Stromal cell of bone marrow (primary cell): ENCODE measurements at regions not wholly inside any gene's neighbourhood (a gene's known extent, or its start where the extent isn't known, plus 50 kb on each side); places are given as distances from the start of the nearest gene placed in this dataset.

ENCODE experiments used
- DNase-seq: peaks from one replicate; pipeline ENCODE4 v3.0.0-alpha.2; 2012; ENCODE audit warnings: low read depth

DNA sequence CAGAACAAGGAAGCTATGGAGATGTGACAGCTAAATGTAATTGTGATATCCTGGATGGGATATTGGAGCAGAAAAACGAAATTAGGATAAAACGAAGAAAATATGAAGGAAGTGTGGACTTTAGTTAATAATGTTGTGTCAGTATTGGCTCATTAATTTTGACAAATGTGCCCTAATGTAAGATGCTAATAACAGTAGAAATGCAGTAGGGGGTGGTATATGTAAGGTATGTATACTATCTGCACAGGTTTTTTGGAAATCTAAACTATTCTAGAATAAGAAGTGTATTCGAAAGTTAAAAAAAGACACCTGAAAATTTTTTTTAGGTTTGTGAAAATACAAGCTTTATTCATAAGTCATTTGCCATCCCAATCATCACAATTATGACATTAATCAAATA is 421.4 kb upstream of the B3GALT2 start:
- DNase-seq: no peak

DNA sequence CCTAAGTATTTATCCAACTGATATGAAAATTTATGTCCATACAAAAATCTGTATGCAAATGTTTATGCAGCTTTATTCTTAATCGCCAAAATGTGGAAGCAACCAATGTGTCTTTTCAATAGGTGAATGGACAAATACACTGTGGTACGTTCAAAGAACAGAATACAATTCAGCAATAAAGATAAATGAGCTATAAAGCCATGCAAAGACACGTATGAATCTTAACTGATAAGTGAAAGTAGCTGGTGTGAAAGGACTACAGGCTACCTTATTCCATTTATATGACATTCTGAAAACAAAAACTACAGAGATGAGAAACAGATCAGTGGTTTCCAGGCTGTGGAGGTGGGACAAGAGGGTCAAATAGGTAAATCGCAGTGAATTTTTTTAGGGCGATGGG is 419.6 kb upstream of the B3GALT2 start:
- no peak for DNase-seq

DNA sequence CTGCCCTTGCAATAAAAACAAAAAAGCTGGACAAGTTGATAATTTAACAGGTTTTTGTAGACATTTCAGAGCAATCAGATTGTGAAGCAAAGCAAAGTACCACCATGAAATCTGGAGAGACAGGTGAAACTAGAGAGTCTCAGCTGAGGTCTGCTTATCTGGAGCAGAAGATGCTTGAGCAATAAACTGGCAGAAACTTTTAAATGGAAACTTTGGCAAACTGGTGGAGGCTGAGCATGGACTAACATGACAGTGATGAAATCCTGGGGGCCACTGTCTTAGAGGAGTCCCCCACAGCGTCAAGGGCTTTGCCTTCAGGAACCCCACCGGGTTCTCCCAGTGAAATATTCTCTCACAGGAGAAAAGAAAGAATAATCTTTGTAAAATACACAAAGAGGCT is 416.3 kb upstream of the B3GALT2 start:
- DNase-seq: no peak

DNA sequence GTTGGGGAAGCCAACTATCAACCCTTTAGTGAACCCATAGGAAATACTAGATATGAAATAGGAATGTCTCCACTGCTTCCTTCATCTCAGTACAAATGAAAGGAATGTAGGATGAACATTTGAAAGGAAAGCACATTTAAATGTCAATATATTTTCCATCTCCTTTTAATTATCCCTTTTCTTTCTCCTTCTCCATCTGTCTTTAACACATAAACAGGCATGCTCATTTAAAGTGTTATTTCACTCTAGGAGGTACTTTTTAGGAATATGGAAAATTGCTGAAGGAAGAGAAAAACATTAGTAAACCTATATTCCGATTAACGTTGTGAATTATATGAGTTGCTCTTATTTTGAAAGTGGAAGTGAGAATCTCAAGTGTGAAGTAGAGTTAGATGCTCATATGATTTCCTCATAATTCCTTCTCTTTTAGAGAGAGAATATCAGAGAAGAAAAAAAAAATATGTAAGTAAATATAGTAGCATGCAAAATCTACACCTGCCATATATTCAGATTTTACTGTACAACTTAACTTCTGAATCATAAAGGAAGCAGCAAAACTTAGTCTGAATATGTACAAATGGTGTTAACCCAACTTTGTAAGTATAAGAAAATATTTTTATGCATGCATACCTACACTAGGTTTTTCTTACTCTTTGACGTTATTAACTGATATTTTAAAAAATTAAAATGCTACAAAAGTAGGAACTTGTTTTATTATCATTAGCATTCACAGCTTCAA is 406.9 kb upstream of the B3GALT2 start:
- DNase-seq: no peak

DNA sequence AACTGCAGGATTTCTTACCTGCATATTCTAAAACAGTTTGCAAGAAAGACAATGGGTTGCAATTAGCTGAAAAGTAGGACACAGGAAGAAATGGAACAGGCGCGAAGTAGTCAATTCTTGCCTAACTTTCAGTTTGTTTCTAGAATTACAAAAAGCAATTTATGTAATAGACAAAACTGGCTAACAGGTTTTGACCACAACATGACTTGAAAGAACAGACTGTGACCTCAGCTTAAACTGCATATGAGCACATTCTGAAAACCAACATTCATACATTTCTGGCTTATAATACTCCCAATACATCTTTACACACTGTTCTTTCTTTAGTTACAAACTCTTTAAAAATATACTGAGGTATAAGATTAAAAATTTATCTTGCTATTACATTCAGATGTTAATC is 405.9 kb upstream of the B3GALT2 start:
- no peak for DNase-seq

DNA sequence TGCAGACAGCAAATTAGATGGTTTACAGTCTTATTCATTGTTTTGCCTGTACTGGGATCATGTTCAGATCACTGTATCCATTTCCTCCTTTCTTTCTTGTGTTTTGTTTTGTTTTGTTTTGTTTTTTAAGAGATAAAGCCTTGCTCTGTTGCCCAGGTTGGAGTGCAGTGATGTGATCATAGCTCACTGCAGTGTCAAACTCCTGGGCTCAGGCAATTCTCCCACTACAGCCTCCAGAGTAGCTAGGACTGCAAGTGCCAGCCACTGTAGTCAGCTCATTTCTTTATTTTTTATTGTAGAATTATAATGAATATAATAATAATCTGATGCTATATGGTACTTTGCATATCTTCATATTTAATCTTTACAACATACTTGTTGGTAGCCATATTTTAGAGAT is 403.7 kb upstream of the B3GALT2 start:
- no peak for DNase-seq

DNA sequence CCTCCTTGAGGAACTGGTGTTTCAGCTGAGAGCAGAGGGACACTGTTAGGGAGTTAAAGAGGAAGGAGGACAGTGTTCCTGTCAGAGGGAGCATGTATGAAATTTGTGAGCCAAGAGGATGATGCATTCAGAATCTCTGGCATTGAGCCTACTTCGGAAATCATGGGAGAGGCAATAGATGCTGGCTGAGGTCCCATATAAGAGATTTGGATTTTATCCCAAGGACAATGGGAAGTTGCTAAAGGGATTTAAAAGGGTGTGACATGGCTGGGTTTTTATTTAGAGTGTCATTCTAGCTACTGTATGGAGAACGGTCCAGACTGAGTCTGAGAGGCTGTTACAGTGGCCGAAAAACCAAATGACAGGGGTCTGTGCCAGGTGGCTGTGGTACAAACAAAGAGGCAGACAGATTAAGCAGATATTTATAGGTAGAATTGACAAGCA is 403.2 kb upstream of the B3GALT2 start:
- peak; percentile 9 for DNase-seq

DNA sequence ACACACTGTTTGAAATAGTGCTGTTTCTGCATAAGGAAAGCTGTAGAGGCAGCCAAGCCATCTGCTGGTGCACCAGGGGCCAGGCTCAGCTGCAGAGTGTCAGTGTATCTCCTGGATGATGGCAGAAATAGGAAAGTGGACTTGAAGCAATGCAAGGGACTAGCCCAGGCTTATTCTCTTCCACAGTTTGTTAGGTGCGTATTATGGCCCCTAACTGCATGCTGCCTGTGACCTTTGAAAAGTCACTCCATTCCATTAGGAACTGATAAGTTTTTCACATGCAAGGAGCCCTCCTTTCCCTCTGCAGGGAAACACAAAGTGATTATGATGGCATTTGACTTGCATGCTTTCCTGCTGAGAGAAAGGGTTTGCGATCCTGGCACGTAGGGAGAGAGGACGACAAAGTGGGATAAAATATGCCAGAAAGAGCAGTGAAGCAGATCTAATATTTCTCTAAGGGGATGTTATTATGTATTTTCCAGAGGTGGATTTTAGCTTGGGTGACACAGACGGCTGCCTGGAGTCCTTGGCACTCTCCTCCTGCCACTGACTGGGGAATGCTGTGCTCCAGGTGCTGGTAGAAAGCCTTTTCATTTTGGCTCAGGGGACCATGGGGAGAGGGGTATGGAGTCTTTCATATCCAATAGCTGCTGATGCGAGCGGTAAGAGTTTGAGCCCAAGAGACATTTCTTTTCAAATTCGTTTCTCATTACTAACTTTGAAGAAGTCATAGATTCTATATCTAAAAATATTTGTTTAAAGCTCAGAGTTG is 402.1 kb upstream of the B3GALT2 start:
- DNase-seq: no peak

DNA sequence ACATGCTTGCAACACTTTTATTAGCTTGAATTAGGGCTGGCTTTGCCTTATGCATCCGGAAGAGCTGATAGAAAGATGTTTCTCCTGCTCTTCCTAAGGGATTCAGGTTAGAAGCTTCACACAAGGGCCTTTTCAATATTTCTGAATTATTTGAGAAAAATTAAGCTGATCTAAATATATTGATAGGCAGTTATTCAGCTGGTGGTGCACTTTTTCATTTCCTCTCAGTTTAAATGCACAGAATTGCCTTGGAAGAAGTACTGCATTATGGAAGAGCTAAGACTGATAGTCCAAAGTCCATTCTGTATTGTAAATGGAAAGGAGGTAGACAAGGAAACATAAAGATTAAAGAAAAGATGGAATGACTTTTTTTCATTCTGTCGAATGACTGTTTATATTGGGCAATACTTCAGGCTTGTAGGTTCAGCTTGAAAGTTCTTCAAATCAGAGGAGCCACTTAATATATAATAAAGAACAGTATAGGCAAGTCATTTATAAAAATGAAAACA is 398.4 kb upstream of the B3GALT2 start:
- no peak for DNase-seq

DNA sequence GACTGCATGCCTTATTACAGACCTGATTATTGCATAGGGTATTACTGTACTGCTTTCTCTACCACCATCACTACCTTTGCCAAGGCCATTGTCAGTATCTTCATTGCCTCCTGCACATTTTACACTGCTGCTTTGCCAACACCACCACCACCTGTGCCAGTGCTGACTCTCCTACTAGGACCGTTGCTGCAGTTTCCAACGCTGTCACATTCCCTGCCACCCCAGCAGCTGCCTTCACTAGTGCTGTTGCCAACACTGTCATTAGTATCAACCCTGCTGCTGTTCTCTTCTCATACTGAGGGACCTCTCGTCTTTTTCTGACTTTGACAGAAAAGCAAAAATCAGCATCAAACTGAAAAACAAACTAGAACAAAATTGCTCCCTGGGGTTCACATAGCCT is 394.9 kb upstream of the B3GALT2 start:
- DNase-seq: no peak

DNA sequence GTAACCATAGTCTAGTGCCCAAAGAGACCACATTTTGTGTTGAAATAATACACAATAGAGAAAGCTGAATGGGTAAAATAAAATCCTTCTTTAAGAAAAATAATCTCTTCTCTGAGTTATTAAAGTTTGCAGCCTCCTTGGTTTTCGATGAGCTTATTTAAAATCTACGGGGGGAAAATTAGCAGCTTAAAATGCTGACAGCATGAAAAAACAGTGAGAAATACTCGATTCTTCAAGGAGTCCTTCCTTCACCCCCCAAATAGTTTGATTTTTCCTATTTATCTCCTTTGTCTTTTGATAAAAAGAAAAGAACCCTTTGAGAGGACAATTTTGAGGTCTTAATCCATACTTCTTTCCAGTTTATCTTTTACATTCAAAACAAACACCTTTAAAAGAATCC is 394.0 kb upstream of the B3GALT2 start:
- no peak for DNase-seq

DNA sequence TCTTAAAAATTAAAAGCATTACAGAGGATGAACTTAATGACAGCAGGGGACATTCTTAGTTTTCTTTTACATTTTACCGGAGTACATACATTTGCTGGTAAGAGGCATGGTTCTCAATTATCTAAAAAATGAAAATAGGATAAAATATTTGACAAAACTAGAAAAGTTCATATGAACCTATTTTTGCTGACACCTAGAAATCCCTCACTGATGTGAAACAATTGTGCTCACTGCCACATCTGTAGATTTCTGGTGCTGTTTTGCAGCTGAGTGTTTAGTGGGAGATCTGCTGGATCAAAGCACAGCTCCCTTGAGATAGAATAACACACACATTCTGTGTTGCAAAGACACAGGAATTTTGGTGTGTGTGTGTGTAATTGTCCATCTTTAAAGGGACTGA is 392.9 kb upstream of the B3GALT2 start:
- no peak for DNase-seq

DNA sequence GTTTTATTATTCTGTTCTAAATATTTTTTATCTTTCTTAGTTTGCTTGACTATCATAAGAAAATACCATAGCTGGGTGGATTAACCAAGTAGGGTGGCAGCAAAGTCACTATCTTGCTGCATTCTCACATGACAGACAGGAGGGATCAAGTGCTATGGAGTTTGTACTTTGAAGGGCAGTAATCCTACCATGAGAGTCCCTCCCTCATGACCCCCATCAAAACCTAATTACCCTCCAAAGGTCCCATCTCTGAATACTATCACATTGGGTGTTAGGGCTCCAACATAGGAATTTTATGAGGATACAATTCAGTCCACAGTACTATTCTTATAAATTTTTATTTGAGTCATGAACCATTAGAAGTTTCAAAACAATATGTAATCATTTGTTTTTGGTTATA is 388.5 kb upstream of the B3GALT2 start:
- no peak for DNase-seq

DNA sequence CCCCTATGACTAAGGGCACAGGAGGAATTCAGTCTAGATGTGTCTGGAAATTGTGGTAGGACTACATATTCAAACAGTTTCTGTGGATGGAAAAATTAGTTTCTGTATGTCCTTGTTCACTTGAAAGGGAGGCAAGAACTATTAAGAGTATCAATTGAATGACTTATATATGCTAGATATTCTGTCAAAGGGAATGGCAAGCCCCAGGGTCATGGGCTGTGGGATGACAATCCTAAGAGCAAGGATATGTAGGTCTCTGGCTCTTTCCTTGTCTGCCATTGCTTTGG is 383.5 kb upstream of the B3GALT2 start:
- no peak for DNase-seq

DNA sequence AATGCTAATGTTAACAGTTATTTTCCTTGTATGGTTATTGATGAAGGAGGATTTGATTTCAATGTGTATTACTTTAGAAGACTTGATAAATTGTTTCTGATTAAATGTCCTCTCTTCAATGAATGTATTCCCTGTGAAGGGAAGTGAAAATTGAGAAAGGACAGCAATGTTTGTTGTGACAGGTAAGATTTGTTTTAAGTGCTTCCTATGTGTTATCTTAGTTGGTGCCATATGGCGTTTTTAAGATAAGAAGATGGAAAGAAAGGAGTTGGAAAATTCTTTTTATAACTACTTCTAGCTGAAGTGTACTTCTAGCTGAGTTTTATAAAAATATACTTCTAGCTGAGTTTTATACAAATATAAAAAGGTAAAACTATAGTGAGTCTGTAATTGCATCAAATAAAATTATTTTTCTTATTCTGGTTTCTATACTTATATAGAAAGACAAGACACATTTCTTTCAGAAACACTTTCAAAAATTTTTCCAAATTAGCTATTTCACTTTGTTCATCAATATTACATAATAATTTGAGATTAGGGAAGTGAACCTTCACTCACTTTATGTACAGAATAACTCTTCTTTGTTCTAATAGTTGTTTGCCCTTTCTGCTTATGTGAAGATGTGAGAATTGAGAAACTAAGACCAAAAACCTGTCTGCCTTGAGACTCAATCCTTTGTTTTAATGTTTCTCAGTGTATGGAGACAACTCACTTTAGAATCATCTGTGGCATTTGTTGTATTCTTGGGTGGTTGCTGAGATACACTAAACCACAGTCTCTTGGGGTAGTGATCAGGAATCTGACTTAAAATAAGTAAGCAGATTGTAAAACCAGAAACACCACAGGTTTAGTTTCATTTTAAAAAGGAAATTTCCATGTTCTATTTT is 382.9 kb upstream of the B3GALT2 start:
- DNase-seq: peak; percentile 77

DNA sequence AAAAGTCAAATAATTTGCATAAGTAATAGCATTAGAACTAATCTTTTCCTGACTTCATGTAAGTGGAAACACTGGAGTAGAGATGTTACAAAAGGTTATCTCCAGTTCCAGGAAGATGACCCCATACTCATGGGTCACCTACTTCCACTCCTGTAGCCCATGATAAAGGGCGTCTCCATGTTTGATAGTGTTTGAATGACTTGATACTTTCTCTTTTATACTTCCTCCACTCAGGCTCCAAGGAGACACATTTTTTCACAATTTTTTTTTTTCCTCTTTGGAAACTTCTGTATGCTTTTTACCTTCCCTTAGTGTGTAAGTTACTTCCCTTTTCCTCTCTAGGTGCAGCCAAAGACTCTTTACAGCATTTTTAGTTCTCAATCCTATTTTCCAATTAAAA is 382.1 kb upstream of the B3GALT2 start:
- no peak for DNase-seq

DNA sequence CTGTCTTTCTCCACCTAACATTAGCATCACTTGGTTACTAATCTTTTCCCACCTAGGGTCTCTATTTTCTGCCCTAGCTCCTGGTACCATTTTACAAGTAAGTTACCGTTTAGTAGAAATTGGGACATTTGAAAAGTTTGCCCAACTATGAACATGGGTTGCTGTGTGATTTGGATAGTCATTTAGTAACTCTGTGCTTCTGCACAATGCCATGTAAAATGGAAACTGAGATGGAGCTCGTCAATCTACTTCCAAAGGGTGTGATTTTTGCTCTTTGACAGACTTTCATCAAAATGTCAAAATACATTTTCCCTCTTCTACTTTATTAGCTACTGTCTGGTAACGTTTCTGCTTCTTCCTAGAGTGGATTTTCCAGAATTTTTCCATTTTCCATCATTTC is 381.5 kb upstream of the B3GALT2 start:
- no peak for DNase-seq

DNA sequence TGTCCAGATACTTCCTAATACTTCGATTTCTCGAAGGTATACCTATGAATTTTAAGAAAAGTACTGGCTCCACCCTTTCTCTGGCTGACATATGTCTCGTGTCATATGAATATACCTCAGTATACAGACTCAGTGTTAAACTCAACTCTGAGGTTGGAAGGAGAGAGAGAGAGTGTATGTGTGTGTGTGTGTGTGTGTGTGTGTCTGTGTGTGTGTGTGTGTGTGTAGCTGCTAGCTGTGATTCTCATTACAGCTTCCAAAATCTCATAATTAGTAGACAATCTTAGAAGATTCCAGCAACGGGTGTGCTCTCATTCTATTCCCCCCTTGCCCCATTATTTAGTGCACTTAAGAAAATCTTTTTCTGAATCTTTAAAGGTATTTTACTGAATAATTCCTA is 380.3 kb upstream of the B3GALT2 start:
- no peak for DNase-seq

DNA sequence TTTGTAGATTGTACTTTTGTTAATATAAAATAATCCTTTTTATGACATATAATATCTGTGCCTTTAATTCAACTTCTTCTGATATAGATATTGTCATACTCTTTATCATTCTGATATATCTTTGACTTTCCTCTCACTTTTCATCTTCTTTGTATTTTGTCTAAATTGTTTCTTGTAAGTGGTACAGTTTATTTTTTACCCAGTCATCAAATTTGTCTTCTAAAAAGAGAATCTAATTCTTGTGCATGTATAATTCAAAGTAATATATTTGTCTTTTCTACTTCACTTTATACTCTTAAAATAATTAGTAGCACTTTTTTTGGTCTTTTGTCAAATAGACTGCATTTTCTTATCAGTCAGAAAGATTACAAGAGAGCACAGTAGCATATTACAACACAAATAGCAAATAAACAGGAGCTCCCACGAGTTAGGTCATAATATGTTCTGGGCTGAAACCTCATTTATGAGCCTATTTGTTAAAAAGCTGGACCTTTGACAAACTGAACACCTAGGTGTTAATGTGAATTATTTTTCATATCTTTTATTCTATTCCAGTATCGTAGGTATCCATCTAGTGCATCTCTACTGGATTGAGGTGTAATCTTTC is 379.7 kb upstream of the B3GALT2 start:
- DNase-seq: no peak

DNA sequence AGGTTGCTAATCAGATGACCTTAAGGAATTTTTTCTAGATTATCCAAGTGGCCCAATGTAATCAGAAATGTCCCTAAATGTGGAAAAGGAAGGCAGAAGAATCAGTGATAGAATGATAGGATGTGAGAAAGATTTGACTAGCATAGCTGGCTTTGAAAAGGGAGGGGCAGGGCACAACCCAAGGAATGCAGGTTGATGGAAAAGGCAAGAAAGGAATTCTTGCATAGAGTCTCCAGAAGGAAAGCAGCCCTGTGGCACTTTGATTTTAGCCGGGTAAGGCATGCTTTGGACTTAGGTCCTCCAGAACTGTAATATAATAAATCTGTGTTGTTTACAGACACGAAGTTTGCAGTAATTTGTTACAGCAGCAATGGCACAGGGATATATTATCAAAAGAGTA is 375.7 kb upstream of the B3GALT2 start:
- DNase-seq: no peak

DNA sequence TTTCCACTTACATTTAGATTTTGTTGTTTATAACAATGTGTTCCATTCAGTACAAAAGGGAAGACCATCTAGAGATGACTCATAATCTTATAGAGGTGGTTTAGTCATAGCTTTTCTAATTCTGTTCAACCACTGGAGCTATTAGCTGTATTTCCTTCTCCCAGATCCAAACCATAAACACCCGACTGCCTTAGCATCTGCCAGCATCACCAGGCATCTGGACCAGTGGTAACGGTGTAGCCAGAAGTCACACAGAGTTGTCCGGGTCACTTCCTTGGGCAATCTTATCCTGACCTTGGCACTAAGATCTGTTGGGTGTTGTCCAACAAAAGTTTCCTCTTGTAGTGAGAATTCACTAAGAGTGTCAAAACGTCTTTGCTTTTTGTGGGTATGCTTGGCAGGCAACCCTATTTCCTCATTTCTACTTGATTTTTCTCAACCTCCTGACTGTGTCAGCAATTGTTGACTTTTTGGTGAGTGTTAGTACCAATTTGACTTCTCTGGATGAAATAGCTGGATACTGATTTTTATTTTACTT is 372.1 kb upstream of the B3GALT2 start:
- peak; percentile 65 for DNase-seq
